Endothelial cell of umbilical vein (primary cell): ENCODE measurements at regions not wholly inside any gene's neighbourhood (a gene's known extent, or its start where the extent isn't known, plus 50 kb on each side); places are given as distances from the start of the nearest gene placed in this dataset.

Experiments
- POLR2A ChIP-seq: IDR thresholded peaks from 2 replicates; pipeline ENCODE4 v1.6.1; 2012; ENCODE audit warnings: low read depth, mild to moderate bottlenecking, control low read depth, low read length
- POLR2AphosphoS5 ChIP-seq: IDR thresholded peaks from 2 replicates; pipeline ENCODE4 v1.6.1; 2012; ENCODE audit warnings: low read depth, mild to moderate bottlenecking, control low read depth, low read length, moderate library complexity; ENCODE audit not compliant: insufficient read depth
- TF ChIP-seq, protein P1 (sequence below), 2 donors: IDR thresholded peaks; 1 replicate in 1 of 2; 2 replicates in 1 of 2; pipeline ENCODE4 v1.5.1; 2011; ENCODE audit warnings: low read length in 2 of 2, mild to moderate bottlenecking in 2 of 2, moderate library complexity in 2 of 2, control low read depth in 1 of 2, inconsistent platforms in 1 of 2, low read depth in 1 of 2; ENCODE audit not compliant: insufficient read depth in 1 of 2; ENCODE audit errors: extremely low read depth in 1 of 2

DNA sequence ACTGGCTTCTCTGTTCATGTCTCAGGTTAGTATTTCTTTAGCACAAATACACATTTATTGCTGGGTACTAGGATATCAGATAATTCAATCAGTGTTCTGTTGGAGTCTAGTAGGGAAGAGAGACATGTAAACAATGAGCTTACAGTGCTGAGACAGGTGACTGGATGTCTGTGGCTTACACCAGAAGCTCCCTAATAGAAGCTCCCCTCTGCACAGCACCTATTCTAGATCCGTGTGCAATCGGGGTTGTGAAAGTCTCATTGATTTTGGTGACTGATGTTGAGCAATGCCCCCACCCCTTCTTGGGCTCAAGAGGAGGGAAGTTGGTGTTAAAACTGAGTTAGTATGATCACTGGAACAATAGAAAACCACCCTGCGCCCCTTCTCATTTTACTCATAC is 279.2 kb downstream of the RPS6KC1 start:
- TF ChIP-seq, protein P1, sequence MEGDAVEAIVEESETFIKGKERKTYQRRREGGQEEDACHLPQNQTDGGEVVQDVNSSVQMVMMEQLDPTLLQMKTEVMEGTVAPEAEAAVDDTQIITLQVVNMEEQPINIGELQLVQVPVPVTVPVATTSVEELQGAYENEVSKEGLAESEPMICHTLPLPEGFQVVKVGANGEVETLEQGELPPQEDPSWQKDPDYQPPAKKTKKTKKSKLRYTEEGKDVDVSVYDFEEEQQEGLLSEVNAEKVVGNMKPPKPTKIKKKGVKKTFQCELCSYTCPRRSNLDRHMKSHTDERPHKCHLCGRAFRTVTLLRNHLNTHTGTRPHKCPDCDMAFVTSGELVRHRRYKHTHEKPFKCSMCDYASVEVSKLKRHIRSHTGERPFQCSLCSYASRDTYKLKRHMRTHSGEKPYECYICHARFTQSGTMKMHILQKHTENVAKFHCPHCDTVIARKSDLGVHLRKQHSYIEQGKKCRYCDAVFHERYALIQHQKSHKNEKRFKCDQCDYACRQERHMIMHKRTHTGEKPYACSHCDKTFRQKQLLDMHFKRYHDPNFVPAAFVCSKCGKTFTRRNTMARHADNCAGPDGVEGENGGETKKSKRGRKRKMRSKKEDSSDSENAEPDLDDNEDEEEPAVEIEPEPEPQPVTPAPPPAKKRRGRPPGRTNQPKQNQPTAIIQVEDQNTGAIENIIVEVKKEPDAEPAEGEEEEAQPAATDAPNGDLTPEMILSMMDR (IDR thresholded peaks at IDR 0.05; ENCODE audit: extremely low read depth in 1 of 2, insufficient read depth in 1 of 2, low read depth in 1 of 2, low read length in 2 of 2): no peak
- TF ChIP-seq POLR2A (no peak), POLR2AphosphoS5 (no peak)
